TTC549 (cell line): ENCODE measurements at regions not wholly inside any gene's neighbourhood (a gene's known extent, or its start where the extent isn't known, plus 50 kb on each side); places are given as distances from the start of the nearest gene placed in this dataset.

ENCODE experiments used
- FAIRE-seq: peaks from 2 replicates; lab custom pipeline; 2012; peaks lifted over from hg19 to GRCh38; lab: Jason Lieb, UNC

DNA sequence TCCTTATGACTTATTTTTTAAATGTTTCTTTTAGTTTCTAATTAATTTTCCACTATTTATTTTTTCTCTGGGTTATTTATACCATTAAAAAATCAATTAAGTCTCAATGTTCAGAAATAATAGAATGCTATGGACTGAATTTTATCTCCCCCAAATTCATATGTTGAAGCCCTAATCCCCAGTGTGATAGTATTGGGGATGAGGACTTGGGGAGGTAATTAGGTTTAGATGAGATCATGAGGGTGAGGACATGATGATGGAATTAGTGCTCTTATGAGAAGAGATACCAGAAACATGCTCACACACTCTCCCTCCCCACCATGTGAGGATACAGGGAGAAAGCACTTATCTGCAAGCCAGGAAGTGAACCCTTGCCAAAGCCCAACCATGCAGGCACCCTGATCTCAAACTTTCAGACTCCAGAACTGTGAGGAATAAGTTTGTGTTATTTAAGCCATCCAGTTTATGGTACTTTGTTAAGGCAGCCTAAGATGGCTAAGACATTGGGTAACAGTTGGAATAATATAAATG lies 202.6 kb downstream of the MDFIC start:
- no peak for FAIRE-seq

DNA sequence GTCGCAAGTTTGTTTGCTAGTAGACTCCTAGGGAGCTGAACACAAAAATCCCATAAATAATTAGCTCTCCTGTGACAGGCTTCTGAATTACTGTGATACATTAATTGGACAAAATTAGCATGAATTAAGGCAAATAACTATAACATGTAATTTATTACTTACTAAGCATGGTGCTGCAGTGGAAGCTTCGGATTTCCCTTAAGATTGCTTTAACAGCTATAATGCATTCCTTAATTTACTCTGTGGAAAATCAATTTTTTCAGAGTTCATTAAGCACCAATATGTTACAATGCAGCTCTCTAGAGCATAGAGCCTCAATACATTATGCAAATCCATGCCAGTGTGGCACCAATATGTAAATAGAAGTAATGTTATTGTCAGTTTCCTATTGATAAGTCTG lies 201.5 kb downstream of the MDFIC start:
- no peak for FAIRE-seq

DNA sequence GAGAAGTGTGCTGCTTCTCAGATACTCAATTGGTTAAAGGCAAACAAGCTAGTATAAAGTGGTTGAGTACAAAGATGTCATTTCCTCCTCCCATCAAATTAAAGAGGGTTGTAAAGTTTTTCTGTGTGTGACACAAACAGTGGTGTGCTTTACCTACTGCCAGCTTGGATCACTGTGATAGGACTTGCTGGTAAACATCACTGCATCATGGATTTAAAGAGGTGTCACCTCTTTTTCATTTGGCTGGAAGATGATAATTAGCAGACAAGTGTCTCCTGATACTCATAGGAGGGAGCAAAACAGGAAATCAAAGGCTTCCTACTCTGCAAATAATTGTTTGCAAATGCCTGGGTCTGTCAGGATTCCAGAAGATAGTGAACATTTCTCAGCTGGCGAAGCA lies 200.5 kb downstream of the MDFIC start:
- FAIRE-seq: no peak

DNA sequence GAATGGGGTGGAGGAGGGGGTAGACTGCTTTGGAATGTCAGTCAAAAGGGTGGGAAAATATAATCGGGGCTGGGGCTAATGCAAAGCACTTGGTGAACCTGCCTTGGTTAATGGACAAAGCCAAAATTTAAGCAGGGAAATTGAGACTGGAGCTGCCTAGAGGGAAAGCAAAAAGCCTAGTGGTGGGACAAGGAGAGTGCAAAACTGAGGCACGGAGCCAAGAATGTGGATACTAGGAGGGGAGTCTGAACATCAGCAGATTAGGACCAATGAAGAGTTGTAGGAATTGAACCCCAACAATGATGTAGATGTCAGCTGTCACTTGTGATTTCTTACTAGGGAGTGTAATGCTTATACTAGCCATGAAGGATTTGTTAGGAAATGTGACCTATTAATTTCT lies 195.9 kb downstream of the MDFIC start:
- FAIRE-seq: no peak

DNA sequence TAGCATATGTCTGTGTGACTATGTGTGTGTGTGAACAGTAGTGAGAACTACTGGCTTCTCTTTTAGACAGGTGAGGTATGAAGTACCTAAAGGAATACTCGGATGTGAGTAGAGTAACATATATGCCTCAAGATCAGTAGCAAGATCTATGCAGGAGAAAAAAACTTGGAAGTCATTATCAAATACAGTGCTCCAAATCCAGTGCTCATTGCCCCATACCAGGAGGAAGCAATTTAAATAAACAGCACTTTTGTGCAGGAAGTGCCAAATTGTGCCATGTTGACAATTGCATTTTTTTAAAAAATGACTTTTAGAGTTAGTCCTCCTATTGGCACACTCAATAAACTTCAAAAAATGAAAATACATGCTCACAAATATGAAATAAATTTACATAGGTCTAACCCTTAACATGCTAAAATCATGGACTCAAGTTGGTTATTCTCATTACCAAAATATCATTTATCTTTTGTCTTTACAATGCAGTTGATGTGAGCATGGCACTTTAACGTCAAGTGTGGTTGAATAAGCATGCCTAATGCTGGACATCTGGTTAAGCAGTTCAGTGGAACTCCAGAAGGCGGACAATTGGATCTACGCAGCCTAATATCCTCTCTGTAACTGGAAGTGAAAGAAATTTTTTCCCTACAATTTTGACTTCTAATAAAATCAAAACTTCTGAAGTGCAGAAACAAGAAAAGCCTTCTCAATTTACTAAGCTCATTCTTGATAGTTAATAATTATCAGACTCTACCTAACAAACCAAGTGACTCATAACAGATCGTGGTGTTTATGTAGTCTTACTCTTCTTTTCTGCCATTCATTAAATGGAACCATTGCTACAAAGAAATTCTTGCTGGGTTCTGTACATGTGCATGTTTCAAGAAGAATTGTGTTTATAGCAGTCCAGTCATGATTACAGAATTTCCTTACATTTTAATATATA lies 195.2 kb downstream of the MDFIC start:
- no peak for FAIRE-seq

DNA sequence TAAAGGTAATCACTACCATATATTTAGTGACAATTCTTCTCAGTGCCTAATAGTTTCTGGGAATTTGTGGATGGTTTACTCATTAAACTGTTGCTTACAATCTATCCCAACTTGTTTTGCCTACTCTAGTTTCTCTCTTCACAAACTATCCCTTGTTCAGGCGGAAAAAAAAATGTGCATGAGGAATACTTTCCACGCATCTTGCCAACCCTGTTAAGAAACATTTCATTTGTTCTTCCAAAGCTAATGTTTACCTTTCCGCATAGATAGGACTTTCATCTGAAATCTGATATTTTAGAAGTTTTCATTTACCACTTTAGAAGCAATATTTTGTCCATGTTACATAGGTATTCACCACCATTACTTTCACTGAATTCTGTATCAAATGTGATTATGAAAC lies 191.9 kb downstream of the MDFIC start:
- no peak for FAIRE-seq

DNA sequence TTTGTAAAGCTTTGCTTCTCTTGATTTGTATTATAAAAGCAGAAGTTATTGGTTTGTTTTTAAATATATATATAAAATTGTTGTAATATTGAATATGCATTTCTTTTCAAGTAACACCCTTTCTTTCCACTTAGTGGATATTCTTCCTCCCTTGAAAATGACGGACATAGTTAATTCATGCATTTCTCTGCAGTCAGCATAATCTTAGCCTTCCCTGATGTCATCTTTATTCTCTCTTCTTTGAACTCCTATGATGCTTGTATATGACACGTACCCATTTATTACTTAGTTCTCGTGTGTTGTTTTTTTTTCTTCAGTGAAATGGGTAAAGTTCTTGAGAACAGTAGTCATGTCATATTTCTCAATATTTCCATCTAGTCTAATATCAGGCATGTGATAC lies 191.2 kb downstream of the MDFIC start:
- FAIRE-seq: no peak

DNA sequence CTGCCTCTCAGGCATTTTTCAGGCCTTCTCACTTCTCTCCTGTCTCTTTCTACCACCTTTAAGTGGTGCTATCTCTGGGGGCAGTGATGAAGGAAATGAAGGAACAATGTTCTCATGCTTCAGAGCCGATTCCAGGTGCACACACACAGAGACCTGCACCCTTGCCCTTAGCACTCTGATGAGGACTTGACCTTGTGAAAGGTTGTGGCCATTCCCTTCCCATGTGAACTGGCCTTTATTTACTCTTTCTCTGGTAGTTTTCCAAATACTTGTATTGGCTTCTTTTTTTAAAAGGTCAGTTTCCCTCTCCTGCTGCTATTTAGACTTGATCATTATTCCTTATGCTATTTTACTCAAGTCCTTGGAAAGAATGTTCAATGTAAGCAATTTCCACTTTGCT lies 188.6 kb downstream of the MDFIC start:
- no peak for FAIRE-seq

DNA sequence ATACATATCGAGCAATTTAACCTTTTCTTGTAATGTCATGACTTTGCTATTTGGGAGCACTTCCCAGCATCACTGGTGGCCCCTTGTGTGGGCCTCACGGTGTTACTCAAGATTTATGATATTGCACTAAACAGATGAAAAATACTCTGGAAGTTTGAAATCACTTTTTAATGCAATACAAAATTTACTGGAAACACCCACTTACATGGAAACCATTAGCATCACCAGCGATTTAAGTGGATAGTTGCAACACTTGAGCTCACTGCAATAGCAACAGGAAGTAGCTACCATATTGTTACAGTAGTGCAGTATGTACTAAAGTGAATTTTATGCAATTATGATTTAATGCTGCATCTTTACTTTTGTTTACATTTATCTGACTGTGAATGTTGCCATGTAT lies 184.4 kb downstream of the MDFIC start:
- no peak for FAIRE-seq

DNA sequence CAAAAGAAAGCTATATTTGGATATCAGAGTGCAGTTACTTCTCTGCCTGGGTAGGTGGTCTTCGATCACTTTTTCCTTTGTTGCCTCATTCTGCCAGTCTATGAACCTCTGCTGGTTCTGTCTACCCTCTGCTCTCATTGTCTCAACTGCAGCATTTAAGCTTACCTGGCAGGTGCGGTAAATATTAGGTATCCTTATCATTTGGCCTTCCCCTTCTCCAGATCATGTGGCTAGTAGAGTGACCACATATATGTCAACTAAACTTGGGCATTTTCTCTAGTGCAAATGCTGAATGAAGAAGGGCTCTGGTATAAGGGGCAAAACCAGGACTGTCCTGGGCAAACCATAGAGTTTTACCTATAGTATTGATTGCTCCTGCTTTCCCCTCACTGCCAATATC lies 180.8 kb downstream of the MDFIC start:
- no peak for FAIRE-seq

DNA sequence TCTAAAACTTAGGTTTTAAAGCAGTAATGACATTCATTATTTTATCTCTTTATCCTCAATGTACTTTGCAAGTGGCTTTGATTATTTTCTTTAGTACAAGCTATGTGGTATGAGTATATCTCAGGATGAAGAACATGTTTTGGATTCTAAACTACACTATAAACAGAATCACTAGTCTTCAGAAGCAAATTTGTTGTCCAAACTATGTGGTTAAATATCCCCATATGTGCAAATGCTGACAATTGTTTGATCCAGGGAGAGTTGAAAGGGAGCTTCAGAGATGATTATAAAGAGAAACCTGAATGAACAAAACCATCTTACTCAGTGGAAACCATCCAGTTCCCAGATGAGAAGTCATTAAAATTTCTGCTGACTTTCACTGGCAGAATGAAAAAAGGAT lies 179.3 kb downstream of the MDFIC start:
- FAIRE-seq: no peak

DNA sequence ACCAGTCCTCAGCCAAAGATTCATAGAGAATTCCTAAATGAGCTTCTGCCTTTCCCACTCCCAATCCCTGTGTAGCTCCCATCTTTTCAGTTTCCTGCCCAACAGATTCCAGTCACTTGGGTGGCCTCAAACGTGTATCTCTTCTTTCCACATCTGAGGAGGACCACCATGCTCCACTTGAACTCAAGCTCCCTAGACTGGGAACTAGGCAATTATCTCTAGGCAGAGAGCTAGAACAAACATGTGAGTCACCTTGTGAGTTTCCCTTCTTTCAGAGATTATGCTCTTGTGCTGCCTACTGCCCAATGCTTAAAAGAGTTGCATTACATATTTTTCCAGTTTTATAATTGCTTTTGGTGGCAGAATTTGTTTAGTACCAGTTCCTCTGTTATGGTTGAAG lies 178.0 kb downstream of the MDFIC start:
- no peak for FAIRE-seq

DNA sequence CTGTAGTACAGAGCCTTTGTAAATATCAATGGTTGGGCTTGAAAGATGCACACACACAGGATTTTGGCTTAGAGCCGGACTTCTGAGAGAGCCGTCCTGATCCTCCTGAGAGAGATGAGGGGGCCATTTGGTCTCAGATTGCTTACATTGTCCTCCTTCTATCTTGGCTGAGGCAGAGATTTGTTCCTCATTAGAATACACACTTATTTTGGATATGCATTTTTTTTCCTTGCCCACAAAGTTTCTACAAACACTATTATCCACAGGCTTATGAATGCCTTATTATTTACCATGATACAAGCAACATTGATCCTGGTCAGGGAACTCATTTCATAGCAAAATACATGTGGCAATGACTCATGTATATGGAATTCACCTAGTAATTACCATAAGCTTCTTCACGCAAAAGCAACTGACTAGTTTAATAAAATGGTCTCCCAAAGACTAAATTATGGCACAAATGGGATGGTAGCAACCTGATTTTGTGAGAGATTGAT lies 175.3 kb downstream of the MDFIC start:
- no peak for FAIRE-seq

DNA sequence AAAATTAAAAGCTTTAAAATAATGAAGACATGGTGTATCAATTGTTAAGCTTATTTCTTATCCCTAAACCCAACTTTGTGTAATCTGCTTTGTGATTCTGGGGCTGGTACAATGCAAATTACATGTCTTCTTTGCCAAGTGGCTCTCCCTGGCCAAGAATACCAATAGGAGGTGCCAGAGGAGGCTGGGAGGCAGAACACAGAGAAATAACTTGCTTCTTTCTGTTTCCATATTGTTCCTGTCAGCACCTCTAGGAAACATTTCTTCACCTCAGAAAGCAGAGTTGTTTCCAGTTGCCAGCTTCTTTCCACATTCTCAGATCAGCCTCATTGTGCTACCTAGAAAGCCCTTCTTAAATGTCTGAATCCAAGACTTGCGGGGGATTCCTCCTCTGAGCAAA lies 174.4 kb downstream of the MDFIC start:
- FAIRE-seq: no peak

DNA sequence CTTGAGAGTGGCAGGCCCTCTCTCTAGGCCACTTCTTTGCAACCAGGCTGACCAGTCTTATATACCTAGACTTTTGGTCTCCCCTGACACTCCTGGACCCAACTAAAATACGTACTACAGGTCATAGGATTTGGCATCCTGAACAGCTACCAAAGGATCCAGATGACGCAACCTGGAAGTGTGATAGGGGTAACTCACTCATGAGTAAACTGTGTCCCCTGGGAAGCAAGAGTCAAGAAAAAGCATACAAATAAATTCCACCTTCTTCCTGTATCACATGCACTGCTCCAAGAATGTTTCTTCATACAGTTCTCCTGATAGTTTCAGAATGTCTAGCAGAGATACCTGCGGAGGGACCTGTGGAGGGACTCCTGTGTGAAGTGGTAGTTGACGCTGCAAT lies 172.3 kb downstream of the MDFIC start:
- FAIRE-seq: no peak

DNA sequence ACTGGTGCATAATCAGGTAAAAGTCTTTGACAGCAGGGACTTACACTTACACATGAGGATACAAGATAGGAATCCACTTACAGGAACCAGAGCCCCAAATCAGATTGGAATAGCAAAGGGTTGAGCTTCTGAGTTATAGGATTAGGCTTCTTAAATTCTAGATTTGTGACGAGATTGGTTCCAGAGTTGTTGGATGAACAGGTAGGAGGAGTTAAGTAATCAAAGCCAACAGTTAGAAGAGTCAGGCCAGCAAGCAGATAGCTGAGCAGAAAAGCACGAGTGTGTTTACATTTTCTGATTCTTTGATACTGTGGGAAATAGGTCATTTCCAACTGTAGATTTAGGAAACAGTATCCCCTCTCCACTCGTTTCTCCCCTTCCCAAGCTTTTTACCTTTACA lies 167.0 kb downstream of the MDFIC start:
- no peak for FAIRE-seq

DNA sequence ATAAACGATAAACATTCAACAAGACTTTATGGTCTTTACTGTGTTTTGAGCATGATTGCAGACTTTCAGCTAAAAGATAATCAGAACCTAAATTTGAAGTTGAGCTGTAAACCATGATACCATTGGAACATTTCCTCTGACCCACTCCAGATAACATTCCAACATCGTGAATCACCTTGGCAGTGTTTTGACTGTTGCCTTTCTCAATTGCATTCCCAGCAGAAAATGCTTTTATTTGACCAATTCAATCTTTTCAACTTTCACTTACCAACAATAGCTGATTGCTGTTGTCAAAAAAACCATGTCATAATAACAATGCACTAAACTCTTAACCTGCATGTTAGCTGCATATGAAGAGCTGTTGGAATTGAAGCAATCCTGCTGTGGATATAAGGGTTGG lies 165.5 kb downstream of the MDFIC start:
- no peak for FAIRE-seq

DNA sequence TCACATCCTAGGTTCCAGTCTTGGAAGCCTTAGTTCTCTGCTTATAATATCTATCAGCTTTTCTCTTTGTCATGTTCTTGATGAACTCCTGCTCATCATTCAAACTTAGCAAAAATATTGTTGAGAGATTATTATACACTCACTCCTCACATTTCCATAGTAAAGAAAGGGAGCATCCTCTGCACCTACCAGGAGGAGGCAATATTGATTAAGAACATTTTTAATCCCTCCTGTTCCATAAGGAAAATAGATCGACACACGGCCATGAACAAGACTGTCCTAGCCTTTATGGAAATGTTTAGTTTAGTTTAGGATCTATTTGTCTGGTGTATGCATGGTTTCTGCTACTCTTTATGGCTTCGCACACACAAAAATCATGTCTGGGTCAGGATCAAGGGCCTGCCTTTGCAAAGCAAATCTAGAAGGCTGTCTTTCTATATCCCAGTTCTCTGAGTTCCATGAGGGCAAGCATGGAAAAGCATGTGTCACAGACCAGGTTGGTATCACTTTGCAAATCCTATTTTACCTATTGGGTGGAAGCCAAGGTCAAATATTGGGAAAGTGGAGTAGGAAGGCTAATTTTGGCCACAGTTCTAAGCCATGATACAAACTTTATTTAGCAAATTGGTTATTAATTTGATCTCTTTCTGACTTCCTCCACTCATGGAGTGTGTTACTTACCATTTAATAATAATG lies 164.4 kb downstream of the MDFIC start:
- FAIRE-seq: no peak

DNA sequence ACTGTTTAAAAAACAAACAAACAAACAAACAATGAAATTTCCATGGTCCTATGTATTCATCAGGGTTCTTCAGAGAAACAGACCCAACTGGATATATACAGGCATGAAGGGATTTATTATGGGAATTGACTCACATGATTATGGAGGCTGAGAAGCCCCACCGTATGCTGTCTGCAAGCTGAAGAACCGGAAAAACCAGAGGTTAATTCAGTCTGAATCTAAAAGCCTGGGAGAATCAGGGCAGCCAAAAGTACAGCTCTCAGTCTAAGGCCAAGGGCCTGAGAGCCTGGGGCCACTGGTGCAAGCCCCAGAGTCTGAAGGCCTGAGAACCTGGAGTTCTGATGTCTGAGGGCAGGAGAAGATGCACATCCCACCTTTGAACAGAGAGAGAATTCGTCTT lies 163.5 kb downstream of the MDFIC start:
- FAIRE-seq: no peak

DNA sequence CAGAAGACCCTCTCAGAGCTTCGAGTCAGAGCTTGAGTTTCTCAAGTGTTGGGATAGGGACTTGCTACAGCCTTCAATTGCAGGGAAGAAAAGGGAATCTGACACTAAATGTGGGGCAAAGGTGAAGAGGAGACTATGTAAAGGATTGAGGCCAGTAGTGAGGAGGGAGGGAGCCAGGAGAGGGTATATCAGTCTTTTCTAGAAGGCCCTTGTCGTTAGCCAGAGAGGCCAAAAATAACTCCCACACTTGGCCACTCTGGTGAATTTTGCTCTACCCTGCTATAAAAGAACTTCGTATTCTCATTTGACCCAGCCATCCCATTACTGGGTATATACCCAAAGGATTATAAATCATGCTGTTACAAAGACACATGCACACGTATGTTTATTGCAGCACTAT lies 162.0 kb downstream of the MDFIC start:
- no peak for FAIRE-seq

DNA sequence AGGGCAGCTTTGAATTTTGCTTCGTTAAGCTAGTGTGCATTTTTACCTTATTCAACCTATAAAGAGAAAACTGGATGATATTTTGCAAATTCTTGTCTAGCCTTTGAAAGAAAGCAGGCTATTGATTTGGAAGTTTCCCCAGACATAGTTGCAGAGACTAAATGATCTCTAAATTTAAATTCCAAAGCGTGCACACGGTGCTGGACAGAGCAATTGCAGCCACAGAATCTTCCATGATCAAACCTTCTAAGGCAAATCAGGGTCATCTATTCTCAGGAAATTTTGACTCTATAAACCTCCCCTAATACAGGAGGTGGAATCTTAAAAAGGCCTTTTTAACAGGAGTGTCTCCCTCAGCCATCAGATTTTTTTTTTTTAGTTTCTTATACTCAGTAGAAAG lies 159.9 kb downstream of the MDFIC start:
- FAIRE-seq: no peak

DNA sequence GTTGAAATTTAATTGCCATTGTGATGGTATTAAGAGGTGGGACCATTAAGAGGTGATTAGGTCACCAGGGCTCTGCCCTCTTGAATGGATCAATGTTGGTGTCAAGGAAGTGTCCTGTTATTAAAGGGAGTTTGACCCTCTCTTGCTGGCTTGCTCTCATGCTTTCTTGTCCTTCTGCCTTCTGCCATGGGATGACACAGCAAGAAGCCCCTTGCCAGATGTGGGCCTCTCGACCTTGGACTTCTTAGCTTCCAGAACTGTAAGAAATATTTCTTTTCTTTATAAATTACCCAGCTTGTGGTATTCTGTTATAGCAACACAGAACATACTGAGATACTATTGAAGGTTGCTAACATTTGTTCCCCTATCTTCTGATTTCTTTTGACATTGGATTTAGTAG lies 157.0 kb downstream of the MDFIC start:
- no peak for FAIRE-seq

DNA sequence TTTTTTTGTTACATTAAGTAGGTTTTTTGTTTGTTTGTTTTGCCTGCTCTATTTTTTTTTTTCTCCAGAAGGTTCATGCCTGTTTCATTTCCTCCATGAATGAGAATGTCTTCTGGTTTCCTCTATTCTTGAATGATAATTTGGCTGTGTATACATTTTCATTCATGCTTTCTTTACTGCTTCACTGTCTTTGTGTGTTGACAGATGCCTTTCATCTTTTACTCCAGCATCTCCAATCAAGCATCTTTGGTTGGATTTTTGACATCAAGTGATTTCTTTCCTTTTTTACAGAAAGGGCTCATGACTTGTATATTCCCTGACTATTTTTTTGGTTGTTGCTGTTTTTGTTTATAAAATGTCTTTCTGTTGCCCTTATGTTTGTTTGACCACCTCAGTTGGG lies 156.5 kb downstream of the MDFIC start:
- FAIRE-seq: no peak
